ENCODE measurements at regions not wholly inside any gene's neighbourhood (a gene's known extent, or its start where the extent isn't known, plus 50 kb on each side); places are given as distances from the start of the nearest gene placed in this dataset.

GRCh38 chr12:93183940-93184671 lies 193.6 kb upstream of the NUDT4 start:
- TF ChIP-seq CTCF (conservative IDR thresholded peaks at IDR 0.05) = no peak
- no peak overlapping the region for H3K27ac ChIP-seq

- no peak for TF ChIP-seq CTCF (conservative IDR thresholded peaks at IDR 0.05)
- H3K27ac ChIP-seq = no peak overlapping the region
Observed at GRCh38 chr12:93184672-93185368, 192.9 kb upstream of the NUDT4 start.

GRCh38 chr12:93185369-93185741 lies 192.4 kb upstream of the NUDT4 start:
- no peak for TF ChIP-seq CTCF (conservative IDR thresholded peaks at IDR 0.05)

GRCh38 chr12:93186131-93186530 lies 191.6 kb upstream of the NUDT4 start:
- TF ChIP-seq CTCF (conservative IDR thresholded peaks at IDR 0.05) = no peak
- H3K27ac ChIP-seq = no peak overlapping the region

More at GRCh38 chr12:93185369-93185741, 192.4 kb upstream of the NUDT4 start:
- no peak overlapping the region for H3K27ac ChIP-seq

- no peak overlapping the region for H3K27ac ChIP-seq
- TF ChIP-seq CTCF (conservative IDR thresholded peaks at IDR 0.05) = no peak
Observed at GRCh38 chr12:93186621-93187020, 191.1 kb upstream of the NUDT4 start.

GRCh38 chr12:93191423-93191822 lies 186.3 kb upstream of the NUDT4 start:
- H3K27ac ChIP-seq = no peak overlapping the region
- no peak for TF ChIP-seq CTCF (conservative IDR thresholded peaks at IDR 0.05)

- H3K27ac ChIP-seq = no peak overlapping the region
- no peak for TF ChIP-seq CTCF (conservative IDR thresholded peaks at IDR 0.05)
Observed at GRCh38 chr12:93191956-93192355, 185.8 kb upstream of the NUDT4 start.

Measured in VCaP (cell line).